ENCODE measurements at regions not wholly inside any gene's neighbourhood (a gene's known extent, or its start where the extent isn't known, plus 50 kb on each side); places are given as distances from the start of the nearest gene placed in this dataset.

GRCh38 chr10:59575269-59575668 is 134.4 kb downstream of the SLC16A9 start:
- Mint-ChIP-seq H3K4me1 (ENCODE audit: low read depth) (no peaks in the 10 kb centered on the region), H3K9me3 (peaks cover 0 to 2% of the 10 kb centered on the region in 2 donors), H3K4me3 (no peak overlapping the region), H3K27ac (no peak overlapping the region), H3K27me3 (ENCODE audit: low read depth) (peaks cover 23% of the 10 kb centered on the region), H3K36me3 (ENCODE audit: insufficient read depth in 2 of 2) (no peaks in the 10 kb centered on the region)
- DNase-seq (no peak), ATAC-seq (replicated peaks in 1 of 2) (no peak)

DNA sequence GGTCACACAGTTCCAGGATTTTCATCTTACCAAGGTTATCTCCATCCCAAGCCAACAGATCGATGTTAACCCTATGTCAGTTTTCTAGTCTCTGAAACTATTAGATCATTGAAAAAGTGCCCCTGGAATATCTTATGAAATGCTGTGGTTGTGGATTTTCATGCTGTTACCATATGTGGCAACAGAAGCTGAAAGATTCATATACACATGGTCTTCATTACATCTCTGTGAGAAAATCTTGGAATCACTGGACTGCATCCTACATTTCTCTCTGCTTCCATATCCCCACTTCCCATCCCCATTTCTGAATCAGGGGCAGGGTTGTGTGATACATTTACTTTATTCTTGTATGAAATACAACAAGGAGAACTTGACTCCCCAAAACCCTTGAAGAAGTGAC is 146.1 kb downstream of the SLC16A9 start:
- no peaks in the 10 kb centered on the region for H3K4me1 Mint-ChIP-seq (ENCODE audit: low read depth)
- no peak overlapping the region for H3K27ac Mint-ChIP-seq
- no peak for DNase-seq
- H3K36me3 Mint-ChIP-seq (ENCODE audit: insufficient read depth in 2 of 2) = no peaks in the 10 kb centered on the region
- no peaks in the 10 kb centered on the region for H3K9me3 Mint-ChIP-seq
- no peak for ATAC-seq (replicated peaks in 1 of 2)
- peaks cover 5% of the 10 kb centered on the region for H3K27me3 Mint-ChIP-seq (ENCODE audit: low read depth)
- no peak overlapping the region for H3K4me3 Mint-ChIP-seq

DNA sequence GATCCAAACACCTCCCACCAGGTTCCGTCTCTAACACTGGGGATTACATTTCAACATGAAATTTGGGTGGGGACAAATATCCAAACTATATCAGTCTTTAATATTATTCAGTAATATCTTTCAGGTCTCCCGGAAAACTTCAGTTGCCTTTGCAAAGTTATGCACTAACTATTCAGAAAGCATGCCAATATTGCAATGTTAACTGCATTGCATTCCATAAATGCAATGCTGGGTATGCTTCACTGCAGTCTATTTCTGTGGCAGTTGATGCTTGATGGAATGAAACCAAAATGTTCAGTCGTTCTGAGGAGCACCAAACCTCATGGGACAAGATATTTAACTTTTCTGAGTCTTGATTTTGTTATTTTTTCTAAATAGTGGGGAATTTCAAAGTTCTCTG is 147.5 kb downstream of the SLC16A9 start:
- Mint-ChIP-seq H3K4me3 (no peak overlapping the region), H3K36me3 (ENCODE audit: insufficient read depth in 2 of 2) (no peaks in the 10 kb centered on the region), H3K27me3 (ENCODE audit: low read depth) (peaks cover 10% of the 10 kb centered on the region), H3K9me3 (no peaks in the 10 kb centered on the region), H3K27ac (no peak overlapping the region), H3K4me1 (ENCODE audit: low read depth) (no peaks in the 10 kb centered on the region)
- ATAC-seq (replicated peaks in 1 of 2) (no peak), DNase-seq (no peak)

DNA sequence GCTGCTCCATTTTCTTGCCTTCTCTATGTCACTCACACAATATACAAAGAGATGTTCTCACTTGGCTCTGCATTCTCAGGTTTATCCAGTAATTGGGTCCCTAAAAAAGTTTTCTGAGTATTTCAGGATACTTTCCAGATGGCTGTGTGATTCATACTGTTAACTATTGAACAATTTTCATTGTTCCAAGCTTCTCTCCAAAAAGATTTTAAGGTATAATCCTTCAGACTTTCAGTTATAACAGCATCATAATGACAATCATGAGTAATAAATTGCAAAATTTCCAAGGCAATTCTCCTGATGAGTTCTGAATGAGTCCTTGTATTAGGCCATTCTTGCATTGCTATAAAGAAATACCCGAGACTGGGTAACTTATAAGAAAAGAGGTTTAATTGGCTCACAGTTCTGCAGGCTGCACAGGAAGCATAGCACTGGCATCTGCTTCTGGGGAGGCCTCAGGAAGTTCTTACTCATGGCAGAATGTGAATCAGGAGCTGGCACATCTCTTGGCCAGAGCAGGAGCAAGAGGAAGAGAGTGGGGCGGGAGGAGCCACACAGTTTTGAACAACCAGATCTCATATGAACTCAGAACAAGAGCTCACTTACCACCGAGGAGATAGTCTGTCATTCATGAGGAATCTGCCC is 148.1 kb downstream of the SLC16A9 start:
- Mint-ChIP-seq H3K27me3 (ENCODE audit: low read depth) (peaks cover 10% of the 10 kb centered on the region), H3K9me3 (no peaks in the 10 kb centered on the region), H3K27ac (no peak overlapping the region), H3K4me1 (ENCODE audit: low read depth) (no peaks in the 10 kb centered on the region), H3K4me3 (no peak overlapping the region), H3K36me3 (ENCODE audit: insufficient read depth in 2 of 2) (no peaks in the 10 kb centered on the region)
- DNase-seq (no peak), ATAC-seq (replicated peaks in 1 of 2) (no peak)

GRCh38 chr10:59560990-59561389 is 148.7 kb downstream of the SLC16A9 start:
- H3K27me3 Mint-ChIP-seq (ENCODE audit: low read depth) = peaks cover 10% of the 10 kb centered on the region
- H3K4me1 Mint-ChIP-seq (ENCODE audit: low read depth) = no peaks in the 10 kb centered on the region
- no peak overlapping the region for H3K4me3 Mint-ChIP-seq
- H3K9me3 Mint-ChIP-seq = no peaks in the 10 kb centered on the region
- ATAC-seq (replicated peaks in 1 of 2) (no peak), DNase-seq (no peak)
- H3K27ac Mint-ChIP-seq = no peak overlapping the region
- no peaks in the 10 kb centered on the region for H3K36me3 Mint-ChIP-seq (ENCODE audit: insufficient read depth in 2 of 2)

DNA sequence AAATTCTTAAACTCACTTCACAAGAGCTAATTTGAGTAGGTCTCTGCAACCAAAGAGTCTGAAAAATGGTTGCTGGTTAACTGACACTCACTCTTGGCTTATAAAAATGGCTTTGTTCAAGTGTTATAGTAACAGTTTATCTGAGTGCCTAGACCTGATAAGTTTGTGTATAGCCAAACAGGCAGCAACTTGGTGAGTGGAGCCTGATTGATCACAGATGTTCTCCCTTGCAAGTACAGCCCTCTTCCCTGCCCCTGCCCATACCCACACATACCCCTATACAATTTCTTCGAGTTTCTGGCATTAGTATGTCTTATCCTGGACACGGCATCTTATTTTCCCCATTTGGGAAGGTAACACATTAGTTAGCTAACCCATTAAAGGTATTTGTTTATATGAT is 149.5 kb downstream of the SLC16A9 start:
- Mint-ChIP-seq H3K9me3 (no peaks in the 10 kb centered on the region), H3K36me3 (ENCODE audit: insufficient read depth in 2 of 2) (no peaks in the 10 kb centered on the region), H3K27ac (no peak overlapping the region), H3K4me3 (no peak overlapping the region), H3K4me1 (ENCODE audit: low read depth) (no peaks in the 10 kb centered on the region), H3K27me3 (ENCODE audit: low read depth) (peaks cover 11% of the 10 kb centered on the region)
- DNase-seq = no peak
- no peak for ATAC-seq (replicated peaks in 1 of 2)

GRCh38 chr10:59558066-59558465 is 151.6 kb downstream of the SLC16A9 start:
- H3K36me3 Mint-ChIP-seq (ENCODE audit: insufficient read depth in 2 of 2) = no peaks in the 10 kb centered on the region
- no peak overlapping the region for H3K27ac Mint-ChIP-seq

DNA sequence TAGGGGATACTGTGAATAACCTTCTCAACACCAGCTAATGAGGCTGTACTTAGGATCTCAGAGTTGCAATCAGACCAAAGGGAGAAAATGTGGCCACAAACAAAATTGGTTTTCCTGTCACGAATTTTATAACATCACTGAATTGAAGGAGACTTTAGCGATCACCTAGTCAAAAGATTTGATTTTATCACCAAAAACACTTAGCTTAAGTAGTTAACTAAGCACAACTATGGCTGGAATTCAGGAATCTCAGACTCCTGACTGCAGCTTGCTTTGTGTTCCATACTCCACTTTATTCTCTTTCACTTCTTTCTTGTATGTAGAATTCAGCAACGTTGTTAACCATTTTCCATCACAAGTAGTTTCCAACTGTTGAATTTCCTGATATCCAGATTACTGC is 152.0 kb downstream of the SLC16A9 start:
- H3K36me3 Mint-ChIP-seq (ENCODE audit: insufficient read depth in 2 of 2) = no peaks in the 10 kb centered on the region
- no peaks in the 10 kb centered on the region for H3K9me3 Mint-ChIP-seq
- DNase-seq = no peak
- H3K27me3 Mint-ChIP-seq (ENCODE audit: low read depth) = peaks cover 16% of the 10 kb centered on the region
- H3K4me3 Mint-ChIP-seq = no peak overlapping the region
- no peak overlapping the region for H3K27ac Mint-ChIP-seq
- no peaks in the 10 kb centered on the region for H3K4me1 Mint-ChIP-seq (ENCODE audit: low read depth)
- no peak for ATAC-seq (replicated peaks in 1 of 2)

More at GRCh38 chr10:59558066-59558465, 151.6 kb downstream of the SLC16A9 start:
- ATAC-seq (replicated peaks in 1 of 2) (no peak), DNase-seq (no peak)
- Mint-ChIP-seq H3K4me3 (no peak overlapping the region), H3K27me3 (ENCODE audit: low read depth) (peaks cover 16% of the 10 kb centered on the region), H3K4me1 (ENCODE audit: low read depth) (no peaks in the 10 kb centered on the region), H3K9me3 (no peaks in the 10 kb centered on the region)

GRCh38 chr10:59557052-59557451 is 152.6 kb downstream of the SLC16A9 start:
- H3K27ac Mint-ChIP-seq = no peak overlapping the region
- DNase-seq (no peak), ATAC-seq (replicated peaks in 1 of 2) (no peak)
- no peaks in the 10 kb centered on the region for H3K36me3 Mint-ChIP-seq (ENCODE audit: insufficient read depth in 2 of 2)
- H3K27me3 Mint-ChIP-seq (ENCODE audit: low read depth) = peaks cover 16% of the 10 kb centered on the region
- H3K4me1 Mint-ChIP-seq (ENCODE audit: low read depth) = no peaks in the 10 kb centered on the region
- no peak overlapping the region for H3K4me3 Mint-ChIP-seq
- H3K9me3 Mint-ChIP-seq = no peaks in the 10 kb centered on the region

DNA sequence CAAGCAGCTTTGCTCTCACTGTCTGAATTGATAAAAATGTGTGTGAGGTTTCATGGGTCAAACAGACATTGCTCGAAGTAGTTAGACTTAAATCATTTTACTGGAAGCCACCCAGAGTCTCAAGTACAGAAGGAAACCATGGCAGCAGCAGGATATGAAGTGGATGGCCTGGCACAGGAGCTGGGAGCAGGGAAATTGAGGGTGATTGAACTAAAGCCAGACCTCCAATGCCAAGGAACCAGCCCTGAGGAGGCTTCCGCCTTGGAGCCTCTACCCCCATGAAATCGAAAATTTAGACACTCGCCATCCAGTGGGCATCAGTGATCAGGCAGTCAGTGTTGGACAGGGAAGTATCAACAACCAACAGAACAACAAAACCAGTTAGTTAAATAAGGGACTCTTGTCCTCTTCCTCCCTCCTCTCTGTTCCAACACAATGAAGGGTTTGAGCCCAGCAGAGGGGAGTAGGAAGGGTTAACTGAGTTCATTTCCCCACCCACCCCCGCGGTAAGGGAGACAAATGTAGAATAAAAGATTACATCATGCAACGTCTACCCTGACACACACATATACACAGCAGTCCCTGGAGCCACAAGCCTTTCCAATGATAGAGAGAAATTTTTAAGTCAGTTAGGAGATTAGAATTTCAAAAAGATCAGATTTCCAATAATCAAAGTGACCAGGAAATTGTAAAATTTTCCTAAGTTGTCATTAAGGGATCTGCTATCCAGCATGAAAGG is 156.3 kb downstream of the SLC16A9 start:
- Mint-ChIP-seq H3K9me3 (no peaks in the 10 kb centered on the region), H3K27me3 (ENCODE audit: low read depth) (peaks cover 10% of the 10 kb centered on the region), H3K27ac (no peak overlapping the region), H3K36me3 (ENCODE audit: insufficient read depth in 2 of 2) (no peaks in the 10 kb centered on the region), H3K4me1 (ENCODE audit: low read depth) (no peaks in the 10 kb centered on the region), H3K4me3 (no peak overlapping the region)
- ATAC-seq (replicated peaks in 1 of 2) = no peak
- DNase-seq = no peak

GRCh38 chr10:59550061-59550460 is 159.6 kb downstream of the SLC16A9 start:
- Mint-ChIP-seq H3K27ac (no peak overlapping the region), H3K4me1 (ENCODE audit: low read depth) (no peaks in the 10 kb centered on the region), H3K4me3 (no peak overlapping the region), H3K36me3 (ENCODE audit: insufficient read depth in 2 of 2) (no peaks in the 10 kb centered on the region), H3K27me3 (ENCODE audit: low read depth) (peaks cover 4% of the 10 kb centered on the region), H3K9me3 (peaks cover 0 to 1% of the 10 kb centered on the region in 2 donors)
- ATAC-seq (replicated peaks in 1 of 2) (no peak), DNase-seq (no peak)

DNA sequence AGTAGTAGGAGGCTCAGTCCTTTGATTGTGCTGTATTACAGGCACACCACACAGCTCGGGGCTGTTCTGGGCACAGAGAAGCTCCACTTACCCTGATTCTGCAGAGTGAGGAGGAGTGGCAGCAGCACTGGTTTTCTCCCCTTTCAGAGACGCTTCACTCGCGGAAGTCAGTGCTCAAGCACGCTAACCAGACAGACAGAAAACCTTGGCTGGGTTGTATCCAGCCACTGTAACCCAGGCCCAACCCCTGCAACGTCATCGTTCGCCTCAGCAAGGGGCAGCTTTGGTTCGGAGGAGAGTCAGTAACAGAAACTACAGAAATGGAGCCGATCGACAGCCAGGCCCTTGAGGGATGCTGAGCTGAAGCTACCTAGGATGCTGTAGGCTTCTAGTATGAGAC is 171.0 kb downstream of the SLC16A9 start:
- ATAC-seq (replicated peaks in 1 of 2) (no peak), DNase-seq (no peak)
- Mint-ChIP-seq H3K27ac (no peak overlapping the region), H3K27me3 (ENCODE audit: low read depth) (no peaks in the 10 kb centered on the region), H3K9me3 (peaks cover 4% of the 10 kb centered on the region in 2 donors), H3K36me3 (ENCODE audit: insufficient read depth in 2 of 2) (no peaks in the 10 kb centered on the region), H3K4me1 (ENCODE audit: low read depth) (no peaks in the 10 kb centered on the region), H3K4me3 (no peak overlapping the region)

DNA sequence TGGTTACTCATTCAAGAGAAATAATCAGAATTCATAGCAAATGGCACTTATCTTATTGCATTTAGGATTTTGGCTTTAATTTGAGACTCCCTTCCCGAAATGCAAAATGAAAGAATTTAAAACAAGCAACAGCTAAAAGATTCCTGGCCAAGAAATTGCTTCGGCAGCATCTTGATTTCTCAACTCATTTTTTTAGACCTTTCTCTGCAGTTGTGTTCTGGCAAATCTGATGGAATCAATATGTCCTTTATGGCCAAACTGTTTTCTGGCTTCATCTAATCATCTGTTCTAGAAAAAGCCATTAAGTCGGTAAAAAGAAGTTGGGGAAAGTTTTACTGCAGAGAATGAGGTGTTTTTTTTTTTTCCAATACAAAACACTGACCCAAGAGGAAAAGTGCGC is 172.1 kb downstream of the SLC16A9 start:
- Mint-ChIP-seq H3K27me3 (ENCODE audit: low read depth) (no peaks in the 10 kb centered on the region), H3K4me3 (no peak overlapping the region), H3K36me3 (ENCODE audit: insufficient read depth in 2 of 2) (no peaks in the 10 kb centered on the region), H3K9me3 (peaks cover 2 to 4% of the 10 kb centered on the region in 2 donors), H3K4me1 (ENCODE audit: low read depth) (no peaks in the 10 kb centered on the region), H3K27ac (no peak overlapping the region)
- DNase-seq (no peak), ATAC-seq (replicated peaks in 1 of 2) (no peak)

Data from activated T-cell treated with anti-CD3 and anti-CD28 coated beads, Interleukin-2, amount 50 U/mL, for 72 hours (primary cell).